Neuronal stem cell (in vitro differentiated cells): ENCODE measurements at regions not wholly inside any gene's neighbourhood (a gene's known extent, or its start where the extent isn't known, plus 50 kb on each side); places are given as distances from the start of the nearest gene placed in this dataset.

ENCODE experiments used
- DNase-seq: peaks from one replicate; pipeline ENCODE4 v3.0.0-alpha.2; 2013; ENCODE audit warnings: low spot score
- H2AFZ ChIP-seq: one replicate; pipeline ENCODE4 v1.6.1; 2013; ENCODE audit warnings: mild to moderate bottlenecking, low read length, inconsistent platforms
- H2AK5ac ChIP-seq: 2 replicates; pipeline ENCODE4 v1.6.1; 2013; ENCODE audit warnings: low read depth, mild to moderate bottlenecking, inconsistent platforms, low read length, moderate library complexity, mixed read lengths
- H2BK120ac ChIP-seq: 2 replicates; pipeline ENCODE4 v1.6.1; 2013; ENCODE audit warnings: low read depth, mild to moderate bottlenecking, inconsistent platforms, low read length, moderate library complexity, mixed read lengths
- H2BK12ac ChIP-seq: one replicate; pipeline ENCODE4 v1.6.1; 2013; ENCODE audit warnings: low read length, inconsistent platforms
- H2BK15ac ChIP-seq: 2 replicates; pipeline ENCODE4 v1.6.1; 2013; ENCODE audit warnings: mild to moderate bottlenecking, low read length, inconsistent platforms, mixed read lengths
- H2BK5ac ChIP-seq: one replicate; pipeline ENCODE4 v1.6.1; 2013; ENCODE audit warnings: inconsistent platforms, mild to moderate bottlenecking, low read length, moderate library complexity
- H3K14ac ChIP-seq: one replicate; pipeline ENCODE4 v1.6.1; 2013; ENCODE audit warnings: low read length, inconsistent platforms
- H3K18ac ChIP-seq: 2 replicates; pipeline ENCODE4 v1.6.1; 2013; ENCODE audit warnings: low read length, inconsistent platforms
- H3K23ac ChIP-seq: 2 replicates; pipeline ENCODE4 v1.6.1; 2013; ENCODE audit warnings: low read depth, mild to moderate bottlenecking, mixed read lengths, low read length, inconsistent platforms; ENCODE audit not compliant: poor library complexity
- H3K27ac ChIP-seq: replicated peaks from 3 replicates; pipeline ENCODE4 v1.5.1; 2013; ENCODE audit warnings: low read length, inconsistent platforms
- H3K27me3 ChIP-seq, 3 experiments: 2 replicates each; pipeline ENCODE4 v1.6.1; 2013; ENCODE audit warnings: low read length in 3 of 3, mild to moderate bottlenecking in 2 of 3, inconsistent platforms in 1 of 3, low read depth in 1 of 3, mixed read lengths in 1 of 3, moderate library complexity in 1 of 3; ENCODE audit not compliant: control insufficient read depth in 3 of 3, insufficient read depth in 3 of 3
- H3K36me3 ChIP-seq, 2 donors: replicated peaks in 1 of 2; 2 replicates each; pipeline ENCODE4 v1.6.1; 2013; ENCODE audit warnings: low read length in 2 of 2; ENCODE audit not compliant: control insufficient read depth in 2 of 2, insufficient read depth in 2 of 2
- H3K4ac ChIP-seq: 2 replicates; pipeline ENCODE4 v1.6.1; 2013; ENCODE audit warnings: inconsistent platforms, mild to moderate bottlenecking, low read length, moderate library complexity
- H3K4me1 ChIP-seq, 2 donors: 1 replicate in 1 of 2; 2 replicates in 1 of 2; pipeline ENCODE4 v1.6.1; 2013; ENCODE audit warnings: low read length in 2 of 2, low read depth in 1 of 2; ENCODE audit not compliant: control insufficient read depth in 2 of 2, insufficient read depth in 1 of 2
- H3K4me2 ChIP-seq: one replicate; pipeline ENCODE4 v1.6.1; 2013; ENCODE audit warnings: mild to moderate bottlenecking, low read length, inconsistent platforms; ENCODE audit not compliant: insufficient read depth, poor library complexity, severe bottlenecking
- H3K4me3 ChIP-seq, 2 donors: 2 replicates each; pipeline ENCODE4 v1.5.1; 2013; ENCODE audit warnings: low read length in 2 of 2, mild to moderate bottlenecking in 2 of 2, inconsistent platforms in 1 of 2, moderate library complexity in 1 of 2
- H3K79me1 ChIP-seq: one replicate; pipeline ENCODE4 v1.6.1; 2013; ENCODE audit warnings: low read depth, mild to moderate bottlenecking, inconsistent platforms, low read length, moderate library complexity
- H3K9ac ChIP-seq: one replicate; pipeline ENCODE4 v1.6.1; 2013; ENCODE audit warnings: mild to moderate bottlenecking, low read depth, low read length, inconsistent platforms; ENCODE audit not compliant: poor library complexity
- H3K9me3 ChIP-seq, 2 donors: replicated peaks in 1 of 2; 2 replicates each; pipeline versions ENCODE3 to v1.6.1; 2013; ENCODE audit warnings: low read length in 2 of 2, mild to moderate bottlenecking in 2 of 2, inconsistent platforms in 1 of 2, low read depth in 1 of 2, mixed read lengths in 1 of 2, moderate library complexity in 1 of 2; ENCODE audit not compliant: control insufficient read depth in 2 of 2, insufficient read depth in 1 of 2
- H4K8ac ChIP-seq: one replicate; pipeline ENCODE4 v1.6.1; 2013; ENCODE audit warnings: low read depth, mild to moderate bottlenecking, inconsistent platforms, low read length, moderate library complexity
- H4K91ac ChIP-seq: one replicate; pipeline ENCODE4 v1.6.1; 2013; ENCODE audit warnings: low read length, low read depth, mild to moderate bottlenecking, inconsistent platforms; ENCODE audit not compliant: poor library complexity
- WGBS, 2 donors: extraction: QIAGEN DNeasy Blood & Tissue Kit; methylation state at CpG; one replicate each; pipeline ENCODE4 v1.1.7; 2013; ENCODE audit warnings: missing lambda C conversion rate in 2 of 2, mixed read lengths in 1 of 2; ENCODE audit not compliant: insufficient read length in 2 of 2, insufficient replicate concordance in 1 of 2; ENCODE audit errors: extremely low coverage in 2 of 2; 5-methylcytosine and 5-hydroxymethylcytosine counted together

DNA sequence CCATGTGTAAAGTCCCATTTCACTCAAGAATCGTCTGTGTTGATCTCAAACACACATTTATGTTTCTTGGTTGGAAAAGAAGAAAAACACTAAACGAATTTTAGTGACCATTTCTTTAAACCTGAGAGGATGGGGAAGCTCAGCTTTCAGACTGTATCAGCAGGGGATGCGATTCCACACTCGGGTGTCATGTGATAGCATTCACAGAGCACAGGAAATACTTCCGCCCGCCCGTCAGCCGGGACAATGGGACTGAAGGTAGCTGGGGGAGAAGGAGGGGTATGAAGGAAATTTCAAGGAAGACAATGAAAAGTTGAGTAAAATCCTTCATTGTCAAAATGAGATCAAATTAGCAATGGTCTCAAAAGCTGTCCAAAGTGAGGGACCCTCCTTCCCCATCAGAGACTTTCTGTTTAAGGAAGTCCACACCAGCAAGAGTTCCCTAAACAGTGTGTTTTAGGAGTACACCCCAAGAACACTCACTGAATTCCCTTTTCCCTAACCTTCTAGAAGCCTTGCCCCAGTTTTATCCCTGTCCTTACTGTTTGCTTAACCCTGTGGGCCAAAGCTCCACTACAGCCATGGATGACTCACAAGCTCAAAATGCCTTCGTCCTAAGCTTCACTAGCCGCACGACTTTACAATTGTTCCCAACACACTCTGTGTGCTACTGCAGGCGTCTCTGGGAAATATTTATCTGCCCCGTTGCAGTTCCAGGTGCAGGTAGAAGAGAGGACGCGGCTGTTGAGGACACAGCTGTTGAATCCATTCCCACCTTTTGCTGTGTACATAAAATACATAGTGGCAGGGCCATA is 51.4 kb upstream of the SIM2 start:
- H2BK12ac ChIP-seq = no peak overlapping the region
- DNase-seq = no peak

More for the DNA sequence above, 51.4 kb upstream of the SIM2 start:
- H2BK5ac ChIP-seq = no peak overlapping the region
- no peak overlapping the region for H3K27ac ChIP-seq
- WGBS, 2 donors = no CpG with 5 or more reads among the region's 15 CpGs
- peaks cover 0 to 3% of the 10 kb centered on the region in 2 donors for H3K9me3 ChIP-seq
- H4K91ac ChIP-seq = no peak overlapping the region
- no peak overlapping the region for H3K4me2 ChIP-seq
- no peak overlapping the region for H3K18ac ChIP-seq
- H3K4ac ChIP-seq = no peak overlapping the region
- H4K8ac ChIP-seq = no peak overlapping the region
- no peaks in the 10 kb centered on the region for H3K36me3 ChIP-seq
- no peak overlapping the region for H2AK5ac ChIP-seq
- no peak overlapping the region for H3K14ac ChIP-seq
- H3K4me3 ChIP-seq = no peak overlapping the region
- H3K4me1 ChIP-seq = peaks cover 7 to 8% of the 10 kb centered on the region in 2 donors
- peak overlapping the region; percentile 85 for H2AFZ ChIP-seq
- H3K9ac ChIP-seq = no peak overlapping the region
- no peak overlapping the region for H3K23ac ChIP-seq
- H2BK15ac ChIP-seq = no peak overlapping the region
- H3K27me3 ChIP-seq = no peaks in the 10 kb centered on the region
- H3K79me1 ChIP-seq = no peaks in the 10 kb centered on the region
- no peak overlapping the region for H2BK120ac ChIP-seq
